ENCODE measurements at regions not wholly inside any gene's neighbourhood (a gene's known extent, or its start where the extent isn't known, plus 50 kb on each side); places are given as distances from the start of the nearest gene placed in this dataset.

- H3K27me3 ChIP-seq (ENCODE audit: control insufficient read depth, insufficient read depth, low read length) = peaks cover 4% of the 10 kb centered on the region
- POLR2A ChIA-PET = interaction anchor here (0.5 kb wide), 1 partner anchor 344 kb away, joined by 4 read pairs; no protein-coding TSS in a partner anchor
- DNase-seq (ENCODE audit: low read depth) = no peak
- H3K36me3 ChIP-seq (ENCODE audit: control insufficient read depth, insufficient read depth, low read length) = no peaks in the 10 kb centered on the region
- CTCF ChIA-PET = no interaction called here
- no peak for TF ChIP-seq CTCF (IDR thresholded peaks at IDR 0.05; ENCODE audit: insufficient read depth, low read depth, low read length)
- H3K4me3 ChIP-seq (ENCODE audit: low read depth, low read length) = no peak overlapping the region
These were observed 146.5 kb downstream of the SYK start for GRCh38 chr9:90948156-90948555.

- H3K4me3 ChIP-seq (ENCODE audit: low read depth, low read length) = no peak overlapping the region
- no peaks in the 10 kb centered on the region for H3K36me3 ChIP-seq (ENCODE audit: control insufficient read depth, insufficient read depth, low read length)
- TF ChIP-seq CTCF (IDR thresholded peaks at IDR 0.05; ENCODE audit: insufficient read depth, low read depth, low read length) = no peak
- peaks cover 4% of the 10 kb centered on the region; the same call in 1 of the 2 replicates for H3K27me3 ChIP-seq (ENCODE audit: control insufficient read depth, insufficient read depth, low read length)
- no peak for DNase-seq (ENCODE audit: low read depth)
- CTCF ChIA-PET = interaction anchor here (1.0 kb wide), 1 partner anchor 36 kb away, joined by 3 read pairs; no protein-coding TSS in a partner anchor
- POLR2A ChIA-PET = no interaction called here
These were observed 149.0 kb downstream of the SYK start for GRCh38 chr9:90950600-90950999.

GRCh38 chr9:90953200-90953599 is 151.6 kb downstream of the SYK start:
- no peak for TF ChIP-seq CTCF (IDR thresholded peaks at IDR 0.05; ENCODE audit: insufficient read depth, low read depth, low read length)
- Histone ChIP-seq H3K36me3 (ENCODE audit: control insufficient read depth, insufficient read depth, low read length) (no peaks in the 10 kb centered on the region), H3K27me3 (ENCODE audit: control insufficient read depth, insufficient read depth, low read length) (no peaks in the 10 kb centered on the region), H3K4me3 (ENCODE audit: low read depth, low read length) (no peak overlapping the region)
- ChIA-PET CTCF (no interaction called here), POLR2A (no interaction called here)
- no peak for DNase-seq (ENCODE audit: low read depth)

GRCh38 chr9:90953805-90954204 is 152.2 kb downstream of the SYK start:
- Histone ChIP-seq H3K27me3 (ENCODE audit: control insufficient read depth, insufficient read depth, low read length) (no peaks in the 10 kb centered on the region), H3K4me3 (ENCODE audit: low read depth, low read length) (no peak overlapping the region), H3K36me3 (ENCODE audit: control insufficient read depth, insufficient read depth, low read length) (no peaks in the 10 kb centered on the region)
- POLR2A ChIA-PET = no interaction called here
- TF ChIP-seq CTCF (IDR thresholded peaks at IDR 0.05; ENCODE audit: insufficient read depth, low read depth, low read length) = no peak
- DNase-seq (ENCODE audit: low read depth) = no peak
- CTCF ChIA-PET = no interaction called here

GRCh38 chr9:90956026-90956810 is 154.6 kb downstream of the SYK start:
- POLR2A ChIA-PET = no interaction called here

More at GRCh38 chr9:90956026-90956810, 154.6 kb downstream of the SYK start:
- TF ChIP-seq CTCF (IDR thresholded peaks at IDR 0.05; ENCODE audit: insufficient read depth, low read depth, low read length) = no peak
- Histone ChIP-seq H3K27me3 (ENCODE audit: control insufficient read depth, insufficient read depth, low read length) (no peaks in the 10 kb centered on the region), H3K4me3 (ENCODE audit: low read depth, low read length) (no peak overlapping the region), H3K36me3 (ENCODE audit: control insufficient read depth, insufficient read depth, low read length) (no peaks in the 10 kb centered on the region)
- CTCF ChIA-PET = interaction anchor here (0.6 to 2.0 kb wide), 5 partner anchors 14 to 470 kb away, joined by 3 to 5 read pairs (median 3); no protein-coding TSS in a partner anchor
- DNase-seq (ENCODE audit: low read depth) = no peak
